HG03575 (cell line): ENCODE measurements at regions not wholly inside any gene's neighbourhood (a gene's known extent, or its start where the extent isn't known, plus 50 kb on each side); places are given as distances from the start of the nearest gene placed in this dataset.

Experiments
- ATAC-seq: cut with Tn5 transposase; IDR thresholded peaks from one replicate; pipeline ENCODE4 v1.9.1; 2021; ENCODE audit not compliant: unreplicated experiment, insufficient number of reproducible peaks, low FRiP score; ENCODE audit errors: extremely low read depth

DNA sequence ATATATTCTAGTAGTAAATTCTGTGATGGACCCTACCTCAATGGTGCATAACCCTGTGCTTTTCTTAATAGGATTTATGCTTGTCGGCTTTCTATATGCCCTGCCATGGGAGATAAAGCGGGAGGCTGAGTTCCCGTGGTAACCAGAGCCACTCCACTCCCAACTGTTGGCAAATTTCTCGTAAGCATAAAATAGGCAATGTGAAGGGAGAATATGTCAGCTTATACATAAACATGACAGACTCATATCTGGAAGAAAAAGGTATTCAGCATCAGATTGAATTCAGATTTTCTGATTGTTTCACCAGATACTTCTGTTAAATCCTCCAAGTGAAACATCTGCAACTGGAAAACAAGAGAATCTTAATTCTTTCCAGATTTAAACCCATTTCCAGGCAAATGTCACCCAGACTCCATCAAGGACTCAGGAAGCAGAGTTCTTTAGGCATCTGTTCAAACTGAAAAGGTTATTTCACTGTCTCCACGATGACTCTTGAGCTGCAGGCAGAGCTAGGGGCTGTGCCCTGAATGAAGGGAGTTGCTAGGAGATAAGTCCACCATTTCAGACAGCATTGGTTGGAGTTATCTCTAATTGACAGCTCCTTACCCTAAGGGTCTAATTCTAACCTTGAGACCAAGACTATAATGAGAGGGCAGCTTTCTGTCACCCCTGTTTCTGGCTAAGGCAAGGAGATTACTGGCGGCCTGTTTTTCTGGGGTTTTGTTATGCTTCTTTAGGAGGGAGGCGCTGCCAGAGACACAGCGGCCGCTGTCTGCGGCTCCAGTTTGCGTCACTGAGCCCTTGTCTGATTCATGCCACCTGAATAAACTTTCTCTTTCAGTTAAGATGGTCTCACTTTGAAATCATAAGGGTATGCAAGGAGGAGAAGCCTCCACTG, 381.3 kb downstream of the SOX11 start:
- ATAC-seq, result no peak

GRCh38 chr2:6074089-6074643, 382.0 kb downstream of the SOX11 start:
- no peak for ATAC-seq

GRCh38 chr2:6077585-6077984, 385.4 kb downstream of the SOX11 start:
- no peak for ATAC-seq

- no peak for ATAC-seq
These were observed 386.2 kb downstream of the SOX11 start for GRCh38 chr2:6078414-6078813.

- ATAC-seq, result no peak
These were observed 387.2 kb downstream of the SOX11 start for GRCh38 chr2:6079405-6079804.

DNA sequence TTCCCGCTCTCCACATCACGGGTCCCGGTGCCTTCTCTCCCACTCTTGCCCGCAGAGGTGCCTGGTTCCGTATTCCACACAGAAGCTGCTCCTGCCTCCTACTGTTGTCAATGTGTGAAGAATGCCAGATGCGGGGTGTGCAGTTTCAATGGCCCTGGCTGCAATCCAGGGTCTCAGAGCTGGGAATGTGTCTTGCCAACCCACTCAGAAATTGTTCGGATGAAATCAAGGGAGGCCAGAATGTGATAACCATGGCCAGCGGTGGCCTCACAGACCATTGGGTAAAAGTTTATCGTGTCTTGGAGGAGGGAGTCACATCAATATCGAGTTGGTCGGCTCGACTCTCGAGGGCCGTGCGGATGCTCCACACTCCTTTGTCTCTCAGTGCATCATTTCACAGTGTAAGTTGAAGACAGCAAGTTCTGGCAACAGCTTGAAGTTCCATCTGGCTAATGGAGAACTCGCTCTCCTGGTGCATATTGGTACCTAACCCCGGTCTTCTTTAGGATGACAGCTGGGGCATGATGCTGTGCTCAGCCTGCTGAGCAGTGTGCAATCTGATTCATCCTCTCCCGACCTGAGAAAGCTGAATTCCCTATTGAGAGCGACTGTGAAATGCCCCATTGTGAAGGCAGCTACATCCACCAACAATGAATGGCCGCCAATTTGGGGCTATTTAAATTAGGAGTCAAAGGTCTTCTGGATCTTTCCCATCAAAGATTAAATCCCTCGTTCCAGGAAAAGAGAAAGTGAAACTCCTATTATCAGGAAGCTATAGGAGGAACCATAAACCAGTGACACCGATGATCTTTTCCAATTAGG, 389.0 kb downstream of the SOX11 start:
- ATAC-seq, result no peak

DNA sequence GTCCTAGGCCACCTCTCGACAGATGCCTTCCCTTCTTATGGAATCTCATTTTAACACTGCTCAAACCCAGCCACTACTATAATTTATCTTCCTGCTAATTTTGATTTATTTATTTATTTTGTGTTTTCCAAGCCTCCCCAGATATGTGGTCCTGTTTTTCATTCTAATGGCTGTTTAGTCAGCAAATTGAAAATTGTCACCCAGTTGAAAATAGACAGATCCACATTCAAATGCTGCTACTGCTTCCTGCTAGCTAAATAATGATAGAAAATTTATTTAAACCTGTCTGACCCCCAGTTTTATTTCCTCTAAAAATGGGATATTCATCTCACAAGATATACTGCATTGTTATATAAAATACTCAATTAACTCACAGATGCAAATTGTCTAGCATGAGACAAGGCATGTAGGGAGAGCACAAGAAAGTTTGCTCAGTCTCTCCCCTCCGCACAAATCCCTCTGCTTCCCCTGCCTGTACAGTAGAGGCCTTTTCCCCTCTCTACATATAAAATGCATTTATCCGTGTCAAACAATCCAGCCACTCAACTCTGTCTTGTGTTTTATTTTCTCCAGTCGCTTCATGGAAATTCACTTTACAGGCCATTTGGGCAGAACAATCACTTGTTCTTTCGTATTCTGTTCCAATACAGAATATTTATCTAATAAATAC, 389.9 kb downstream of the SOX11 start:
- ATAC-seq, result no peak

- ATAC-seq, result no peak
These were observed 390.4 kb downstream of the SOX11 start for GRCh38 chr2:6082625-6083018.

DNA sequence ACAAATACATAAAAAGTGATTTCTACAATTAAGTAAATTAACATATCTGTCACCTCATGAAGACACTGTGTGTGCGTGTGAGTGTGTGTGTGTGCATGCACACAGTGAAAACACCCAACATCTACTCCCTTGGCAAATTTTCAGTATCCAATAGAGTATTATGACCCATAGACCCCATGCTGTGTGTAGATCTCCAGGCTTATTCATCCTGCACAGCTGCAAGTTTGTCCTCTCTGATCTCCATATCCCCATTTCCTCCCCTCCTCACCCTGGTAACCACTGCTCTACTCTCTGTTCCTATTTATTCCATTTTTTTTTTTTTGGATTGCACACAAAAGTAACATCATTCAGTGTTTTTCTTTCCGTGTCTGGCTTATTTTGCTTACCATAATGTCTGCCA, 391.0 kb downstream of the SOX11 start:
- ATAC-seq, result no peak

- ATAC-seq, result no peak
These were observed 397.3 kb downstream of the SOX11 start for GRCh38 chr2:6089474-6089873.

DNA sequence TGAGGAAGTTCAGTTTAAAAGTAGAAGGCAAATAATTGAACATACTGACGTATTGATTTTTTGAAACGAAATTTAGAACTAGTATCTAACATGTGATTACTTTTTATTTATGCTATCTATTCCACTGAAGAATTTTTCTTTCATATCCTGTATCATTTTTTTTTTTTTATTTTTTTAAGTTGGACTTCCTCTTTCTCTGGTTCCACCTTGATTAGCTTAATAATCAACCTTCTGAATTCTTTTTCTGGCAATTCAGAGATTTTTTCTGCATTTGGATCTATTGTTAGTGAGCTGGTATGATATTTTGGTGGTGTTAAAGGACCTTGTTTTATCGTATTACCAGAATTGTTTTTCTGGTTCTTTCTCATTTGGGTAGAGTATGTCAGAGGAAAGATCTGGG, 411.2 kb downstream of the SOX11 start:
- ATAC-seq, result no peak

DNA sequence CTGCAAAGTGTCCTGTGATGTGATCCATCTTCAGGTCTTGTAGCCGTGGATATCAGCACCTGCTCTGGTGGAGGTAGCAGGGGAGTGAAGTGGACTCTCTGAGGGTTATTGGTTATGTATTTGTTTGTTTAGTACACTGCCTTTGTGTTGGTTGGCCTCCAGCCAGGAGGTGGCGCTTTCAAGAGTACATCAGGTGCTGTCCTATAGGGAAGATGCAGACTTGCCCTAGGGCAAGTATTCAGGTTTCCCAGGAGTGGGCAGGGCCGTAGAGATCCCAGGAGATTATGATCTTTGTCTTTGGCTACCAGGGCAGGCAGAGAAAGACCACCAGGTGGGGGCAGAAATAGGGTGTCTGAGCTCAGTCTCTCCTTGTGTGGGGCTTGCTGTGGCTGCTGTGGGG, 411.8 kb downstream of the SOX11 start:
- ATAC-seq, result no peak

GRCh38 chr2:6107290-6107689, 415.1 kb downstream of the SOX11 start:
- no peak for ATAC-seq

DNA sequence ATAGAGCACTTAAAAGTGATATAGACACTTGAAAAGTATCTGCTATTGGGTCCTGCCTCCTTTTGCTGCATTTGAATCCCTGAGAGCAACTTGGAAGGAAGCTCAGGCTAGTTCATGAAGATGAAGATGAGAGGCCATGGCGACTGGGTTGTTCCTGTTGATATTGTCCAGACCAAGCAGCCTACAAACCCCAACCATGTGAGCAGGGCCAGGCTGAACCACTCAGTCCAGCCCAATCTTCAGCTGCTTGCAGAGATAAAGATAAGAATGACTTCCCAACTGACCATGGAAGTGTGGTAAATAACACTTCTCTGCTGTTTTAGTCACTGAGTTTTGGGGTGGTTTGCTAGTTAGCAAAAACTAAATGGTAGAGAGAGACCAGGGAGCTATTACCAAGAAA, 417.6 kb downstream of the SOX11 start:
- ATAC-seq, result no peak

DNA sequence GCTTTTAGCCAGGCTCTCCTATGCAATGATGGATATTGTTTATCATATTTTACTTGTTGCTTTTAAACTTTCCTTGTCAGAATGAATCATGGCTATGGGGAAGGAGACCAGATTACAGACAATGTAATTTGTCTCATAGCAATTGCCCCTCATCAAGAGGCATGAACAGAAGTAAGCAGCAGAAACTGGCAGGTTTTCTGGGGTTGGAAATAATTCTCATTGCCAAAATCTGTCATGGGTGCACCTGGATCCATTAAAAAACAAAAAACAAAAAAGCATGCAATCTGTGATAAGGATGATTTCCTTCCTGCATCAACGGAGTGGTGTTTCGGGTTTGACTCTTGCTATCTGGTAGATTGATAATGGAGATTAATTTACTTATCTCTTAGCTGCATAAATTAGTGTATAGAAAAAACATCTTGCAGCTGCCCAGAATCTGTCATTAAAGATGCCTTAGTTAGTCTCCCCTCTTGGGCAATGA, 419.6 kb downstream of the SOX11 start:
- no peak for ATAC-seq

DNA sequence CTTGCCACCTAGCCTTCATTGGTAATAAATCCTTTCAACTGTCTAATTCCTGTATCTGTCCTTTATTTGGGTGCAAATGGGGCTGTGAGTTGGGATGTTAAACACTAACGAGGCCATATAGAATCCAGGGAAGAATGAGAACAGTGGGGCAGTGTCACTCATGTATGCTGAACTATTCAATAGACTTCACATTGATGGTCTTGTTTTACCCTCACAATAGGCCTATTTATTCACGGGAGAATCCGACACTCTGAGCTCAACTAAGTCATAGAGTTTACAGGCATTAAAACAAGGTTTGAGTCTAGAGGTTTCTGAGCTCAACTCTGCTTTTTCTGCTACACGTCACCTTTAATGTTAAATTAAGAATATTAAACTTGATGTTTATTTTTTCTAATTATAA, 421.6 kb downstream of the SOX11 start:
- ATAC-seq, result no peak

DNA sequence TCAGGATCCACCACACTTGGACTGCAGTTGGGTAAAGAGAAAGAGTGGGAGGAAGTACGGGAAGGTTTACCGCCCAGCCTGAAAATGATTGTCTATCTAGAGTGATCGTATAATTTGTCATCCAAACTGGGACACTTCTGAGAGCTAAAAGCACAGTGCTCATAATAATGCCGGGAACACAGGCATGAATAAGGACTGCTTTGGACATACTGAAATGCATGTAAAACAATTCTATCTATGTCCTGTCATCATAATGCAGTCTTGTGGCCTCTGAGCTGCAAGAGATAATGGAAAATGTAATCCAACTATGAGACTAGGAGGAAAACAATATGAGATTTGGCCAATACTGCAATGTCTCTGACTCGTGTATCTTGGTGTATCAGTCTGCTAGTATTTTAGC, 435.5 kb downstream of the SOX11 start:
- no peak for ATAC-seq

DNA sequence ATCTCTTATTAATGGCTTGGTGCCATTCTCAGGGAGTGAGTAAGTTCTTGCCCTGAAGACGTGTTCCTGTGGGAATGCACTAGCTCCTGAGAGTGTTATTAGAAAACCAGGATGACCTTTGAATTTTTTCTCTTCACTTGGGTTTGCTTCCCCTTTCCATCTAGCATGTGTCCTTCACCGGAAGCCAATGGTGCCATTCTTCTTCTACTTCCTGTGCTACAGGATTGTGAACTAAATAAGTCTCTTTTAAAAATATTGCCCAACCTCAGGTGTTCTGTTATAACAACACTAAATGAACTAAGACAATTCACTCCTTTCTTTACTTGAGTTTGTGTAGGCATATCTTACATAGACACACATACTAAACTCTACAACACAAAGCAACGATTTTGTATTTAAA, 447.0 kb downstream of the SOX11 start:
- ATAC-seq, result no peak

DNA sequence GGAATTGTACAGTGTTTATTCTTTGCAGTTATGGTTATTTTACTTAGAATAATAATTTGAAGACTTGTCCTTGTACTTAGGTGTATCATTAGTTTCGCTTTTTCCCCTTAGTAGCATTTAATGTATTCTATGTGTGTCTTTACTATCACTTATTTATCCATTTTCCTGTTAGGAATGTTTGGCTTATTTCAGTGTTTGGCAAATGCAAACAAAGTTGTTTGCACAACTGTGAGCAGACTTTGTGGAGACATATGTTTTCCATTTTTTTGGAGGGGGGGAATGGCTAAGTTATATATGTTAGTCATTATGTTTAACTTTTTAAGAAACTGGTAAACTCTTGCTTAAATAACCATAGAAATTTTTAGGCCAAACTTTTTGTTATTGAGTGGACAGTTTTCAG, 447.7 kb downstream of the SOX11 start:
- ATAC-seq, result no peak
